T-helper 1 cell (primary cell): ENCODE measurements at regions not wholly inside any gene's neighbourhood (a gene's known extent, or its start where the extent isn't known, plus 50 kb on each side); places are given as distances from the start of the nearest gene placed in this dataset.
"Not testable (repeated sequence)": the region's sequence is repeated elsewhere in the genome, so short reads cannot be mapped to it uniquely, and the experiment has no call there.

Experiments
- DNase-seq, 5 donors: peaks; one replicate each; pipeline ENCODE4 v3.0.0-alpha.2; 2012 to 2020

DNA sequence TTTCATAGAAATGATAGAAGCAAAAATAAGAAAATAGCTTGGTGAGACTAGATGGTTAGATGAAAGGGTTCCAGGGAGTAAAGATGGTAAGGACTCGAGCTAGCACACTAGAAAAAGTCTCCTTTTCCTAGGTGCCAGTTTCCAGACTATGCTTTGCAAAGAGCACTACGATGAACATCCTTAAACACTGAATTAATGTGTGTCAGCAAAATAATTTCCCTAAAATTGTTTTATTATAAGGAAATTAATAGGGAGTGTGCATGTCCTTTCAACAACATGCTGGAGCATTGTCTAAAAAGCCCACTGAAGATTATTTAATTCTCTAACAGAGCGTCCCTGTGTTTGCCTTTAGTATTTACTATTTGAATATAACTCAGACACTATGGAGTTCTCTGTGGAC lies 107.4 kb upstream of the NDUFV2 start:
- DNase-seq, result no peak

DNA sequence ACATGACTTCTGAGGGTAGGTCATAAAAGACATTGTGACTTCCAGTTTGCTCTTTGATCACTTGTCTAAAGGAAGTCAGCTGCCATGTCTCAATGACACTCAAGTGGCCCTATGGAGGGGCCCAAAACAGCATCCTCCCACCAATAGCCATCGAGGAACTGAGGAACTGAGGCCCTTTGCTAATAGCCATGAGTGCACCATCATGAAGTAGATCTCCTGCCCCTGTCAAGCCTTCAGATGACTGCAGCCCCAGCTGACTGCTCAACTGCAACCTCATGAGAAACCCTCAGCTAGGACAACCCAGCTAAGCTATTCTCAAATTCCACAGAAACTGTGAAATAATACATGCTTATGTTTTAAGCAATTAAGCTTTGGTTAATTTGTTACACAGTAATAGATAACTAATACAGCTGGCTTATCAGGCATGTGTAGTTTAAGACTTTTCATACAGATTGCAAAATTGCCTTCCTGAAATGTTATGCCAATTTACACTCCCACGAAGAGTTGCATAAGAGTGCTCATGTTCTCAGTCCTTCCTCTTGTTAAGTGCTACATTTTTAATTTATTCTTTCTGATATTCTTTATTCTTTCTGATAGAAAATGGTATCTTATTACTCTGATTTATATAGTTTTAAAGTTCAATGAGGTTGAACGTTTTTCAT lies 105.6 kb upstream of the NDUFV2 start:
- DNase-seq, result no peak

DNA sequence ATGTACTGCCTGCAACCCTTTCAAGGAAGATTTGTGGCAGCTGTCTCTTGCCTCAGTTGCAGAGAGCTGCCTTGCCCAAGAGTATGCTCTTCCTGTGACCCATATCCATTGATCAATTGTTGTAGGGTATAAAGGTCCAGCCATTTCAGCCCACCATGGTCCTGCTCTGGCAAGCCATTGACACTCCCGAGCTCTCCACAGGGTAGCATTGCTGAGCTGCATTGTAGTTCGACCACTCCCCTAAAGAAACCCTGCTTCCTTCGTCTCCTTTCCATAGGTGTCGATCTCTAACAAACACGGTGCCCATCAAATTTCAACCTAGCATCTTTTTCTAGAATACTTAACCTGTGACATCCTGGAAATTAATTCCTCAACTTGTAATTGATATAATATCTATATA lies 104.9 kb upstream of the NDUFV2 start:
- DNase-seq, result no peak

DNA sequence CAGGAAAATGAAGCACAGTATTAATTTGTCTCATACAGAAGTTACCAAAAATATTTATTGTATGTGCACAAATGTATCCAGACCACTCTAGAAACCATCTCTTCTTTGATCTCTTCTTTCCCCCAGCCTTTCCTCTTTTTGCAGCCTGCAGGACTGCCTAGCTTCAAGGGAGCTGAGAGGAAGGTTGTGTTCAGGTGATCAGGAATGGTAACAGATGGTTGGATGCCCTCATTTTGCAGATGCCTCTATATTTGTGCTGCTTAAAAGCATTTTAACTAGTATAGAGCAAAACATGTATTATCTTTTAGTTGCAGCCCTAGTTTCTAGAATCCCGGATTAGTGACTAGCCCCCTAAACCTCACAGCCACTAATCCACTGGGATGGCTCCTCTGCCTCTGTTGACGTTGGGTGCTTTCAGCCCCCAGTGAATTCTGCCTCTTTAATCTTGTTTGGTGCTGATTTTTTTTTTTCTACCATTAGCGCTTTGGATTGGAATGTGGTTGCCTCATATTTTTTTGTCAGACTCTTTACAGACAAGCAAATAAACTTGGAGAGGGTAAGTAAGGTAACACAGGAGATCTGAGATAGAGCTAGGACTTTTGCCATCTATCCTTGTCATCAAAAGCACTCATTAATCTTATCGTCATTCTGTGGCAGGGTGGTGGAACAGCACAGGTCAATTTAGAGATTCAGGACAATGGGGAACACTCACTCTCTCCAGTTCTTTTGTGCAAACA lies 103.8 kb upstream of the NDUFV2 start:
- DNase-seq, result no peak

DNA sequence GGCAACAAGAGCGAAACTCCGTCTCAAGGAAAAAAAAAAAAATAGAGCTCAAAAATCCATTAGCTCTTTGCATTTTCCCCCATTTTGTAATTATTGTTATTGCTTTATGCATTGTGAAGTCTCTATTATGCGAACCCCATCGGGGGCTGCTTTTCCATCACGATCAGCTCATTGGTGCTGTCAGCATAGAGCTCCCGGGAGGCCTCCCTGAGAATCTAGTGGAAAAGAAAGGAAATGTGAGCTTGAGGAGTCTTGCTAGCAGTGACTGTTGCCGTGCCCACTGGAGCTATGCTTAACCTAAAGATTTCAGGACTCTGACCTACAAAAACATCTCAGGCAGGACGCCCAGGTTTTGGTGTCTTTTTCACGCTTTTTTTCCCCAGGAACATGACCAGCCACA lies 102.6 kb upstream of the NDUFV2 start:
- DNase-seq, result no peak

DNA sequence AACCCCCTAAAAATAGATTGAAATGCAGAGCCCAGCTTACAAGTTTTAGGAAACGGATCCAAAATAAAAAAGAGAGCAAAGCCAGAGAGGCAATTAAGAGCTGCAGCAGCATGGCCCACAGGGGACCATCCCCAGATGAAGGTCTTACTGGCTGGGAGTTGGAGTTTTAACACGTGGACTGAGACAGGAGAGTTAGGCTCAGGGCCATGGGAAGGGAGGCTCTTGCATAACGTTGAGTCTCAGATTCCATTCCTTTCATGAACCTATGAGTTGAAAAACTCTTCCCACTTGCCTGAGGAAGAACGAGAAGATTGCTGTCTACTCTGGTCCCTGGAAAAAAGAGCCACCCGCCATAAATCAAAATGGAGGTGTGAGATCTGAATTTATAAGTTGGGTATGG lies 101.8 kb upstream of the NDUFV2 start:
- DNase-seq, result no peak

DNA sequence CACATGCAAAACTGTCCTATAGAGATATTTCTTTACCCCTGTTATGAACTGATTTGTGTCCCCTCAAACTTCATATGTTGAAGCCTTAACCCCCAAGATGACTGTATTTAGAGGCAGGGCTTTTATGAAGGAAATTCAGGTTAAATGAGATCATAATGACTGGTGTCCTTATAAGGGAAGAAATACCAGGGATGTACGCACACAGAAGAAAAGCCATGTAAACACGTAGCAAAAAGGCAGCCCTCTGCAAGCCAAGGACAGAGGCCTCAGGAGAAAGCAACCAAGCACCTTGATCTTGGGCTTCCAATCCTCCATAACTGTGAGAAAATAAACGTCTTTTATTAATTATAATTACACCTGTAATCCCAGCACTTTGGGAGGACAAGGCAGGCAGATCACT lies 101.3 kb upstream of the NDUFV2 start:
- no peak for DNase-seq

DNA sequence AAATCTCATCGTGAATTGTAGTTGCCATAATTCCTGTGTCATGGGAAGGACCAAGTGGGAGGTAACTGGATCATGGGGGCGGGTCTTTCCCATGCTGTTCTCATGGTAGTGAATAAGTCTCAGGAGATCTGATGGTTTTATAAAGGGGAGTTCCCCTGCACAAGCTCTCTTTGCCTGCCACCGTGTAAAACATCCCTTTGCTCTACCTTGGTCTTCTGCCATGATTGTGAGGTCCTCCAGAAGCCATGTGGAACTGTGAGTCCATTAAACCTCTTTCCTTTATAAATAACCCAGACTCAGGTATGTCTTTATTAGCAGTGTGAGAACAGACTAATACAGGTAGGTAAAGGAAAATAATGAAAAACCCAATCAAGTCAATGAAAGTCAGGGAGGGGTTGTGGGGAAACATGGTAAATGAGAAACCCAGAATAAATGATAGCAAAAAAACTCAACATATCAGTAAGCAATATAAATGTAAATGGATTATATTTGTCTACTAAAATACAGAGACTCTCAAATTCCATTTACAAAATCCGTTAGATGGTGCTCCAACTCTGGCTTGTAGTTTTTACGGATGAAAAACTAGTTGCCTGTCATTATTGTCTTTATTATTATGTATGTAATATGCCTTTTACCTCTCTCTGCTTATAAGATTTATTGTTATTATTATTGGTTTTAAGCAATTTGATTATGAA lies 98.9 kb upstream of the NDUFV2 start:
- no peak for DNase-seq

DNA sequence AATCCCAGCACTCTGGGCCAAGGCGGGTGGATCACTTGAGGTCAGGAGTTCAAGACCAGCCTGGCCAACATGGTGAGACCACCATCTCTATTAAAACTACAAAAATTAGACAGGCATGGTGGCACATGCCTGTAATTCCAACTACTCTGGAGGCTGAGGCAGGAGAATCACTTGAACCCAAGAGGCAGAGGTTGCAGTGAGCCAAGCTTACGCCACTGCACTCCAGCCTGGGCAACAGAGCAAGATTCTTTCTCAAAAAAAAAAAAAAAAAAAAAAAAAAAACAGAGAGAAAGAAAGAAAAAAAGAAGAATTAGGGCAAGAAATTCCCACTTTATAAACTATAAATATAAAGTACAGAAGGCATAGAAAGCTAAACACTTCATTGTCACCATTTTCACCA lies 98.2 kb upstream of the NDUFV2 start:
- not testable (repeated sequence) for DNase-seq

DNA sequence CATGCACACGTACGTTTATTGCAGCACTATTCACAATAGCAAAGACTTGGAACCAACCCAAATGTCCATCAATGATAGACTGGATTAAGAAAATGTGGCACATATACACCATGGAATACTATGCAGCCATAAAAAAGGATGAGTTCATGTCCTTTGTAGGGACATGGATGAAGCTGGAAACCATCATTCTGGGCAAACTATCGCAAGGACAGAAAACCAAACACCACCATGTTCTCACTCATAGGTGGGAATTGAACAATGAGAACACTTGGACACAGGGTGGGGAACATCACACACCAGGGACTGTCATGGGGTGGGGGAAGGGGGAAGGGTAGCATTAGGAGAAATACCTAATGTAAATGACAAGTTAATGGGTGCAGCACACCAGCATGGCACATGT lies 94.8 kb upstream of the NDUFV2 start:
- DNase-seq, result not testable (repeated sequence)

DNA sequence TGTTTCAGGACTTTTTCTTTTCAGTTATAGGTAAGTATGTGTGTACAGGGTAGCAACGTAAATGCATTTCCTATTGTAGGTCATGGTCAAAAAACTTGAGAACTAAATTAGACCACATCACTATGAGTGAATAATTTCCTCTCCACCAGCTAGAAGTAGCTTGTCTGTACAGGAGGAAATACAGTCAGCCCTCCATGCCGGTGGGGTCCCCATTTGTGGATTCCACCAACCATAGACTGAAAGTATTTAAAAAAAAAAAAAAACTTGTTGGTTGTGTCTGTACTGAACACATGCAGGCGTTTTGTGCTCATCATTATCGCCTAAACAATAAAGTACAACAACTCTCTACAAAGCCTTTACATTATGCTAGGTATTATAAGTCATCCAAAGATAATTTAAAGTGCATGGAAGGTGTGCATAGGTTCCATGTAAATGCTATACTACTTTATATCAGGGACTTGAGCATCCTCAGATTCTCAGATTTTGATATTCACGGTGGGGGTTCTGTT lies 94.2 kb upstream of the NDUFV2 start:
- DNase-seq, result no peak

DNA sequence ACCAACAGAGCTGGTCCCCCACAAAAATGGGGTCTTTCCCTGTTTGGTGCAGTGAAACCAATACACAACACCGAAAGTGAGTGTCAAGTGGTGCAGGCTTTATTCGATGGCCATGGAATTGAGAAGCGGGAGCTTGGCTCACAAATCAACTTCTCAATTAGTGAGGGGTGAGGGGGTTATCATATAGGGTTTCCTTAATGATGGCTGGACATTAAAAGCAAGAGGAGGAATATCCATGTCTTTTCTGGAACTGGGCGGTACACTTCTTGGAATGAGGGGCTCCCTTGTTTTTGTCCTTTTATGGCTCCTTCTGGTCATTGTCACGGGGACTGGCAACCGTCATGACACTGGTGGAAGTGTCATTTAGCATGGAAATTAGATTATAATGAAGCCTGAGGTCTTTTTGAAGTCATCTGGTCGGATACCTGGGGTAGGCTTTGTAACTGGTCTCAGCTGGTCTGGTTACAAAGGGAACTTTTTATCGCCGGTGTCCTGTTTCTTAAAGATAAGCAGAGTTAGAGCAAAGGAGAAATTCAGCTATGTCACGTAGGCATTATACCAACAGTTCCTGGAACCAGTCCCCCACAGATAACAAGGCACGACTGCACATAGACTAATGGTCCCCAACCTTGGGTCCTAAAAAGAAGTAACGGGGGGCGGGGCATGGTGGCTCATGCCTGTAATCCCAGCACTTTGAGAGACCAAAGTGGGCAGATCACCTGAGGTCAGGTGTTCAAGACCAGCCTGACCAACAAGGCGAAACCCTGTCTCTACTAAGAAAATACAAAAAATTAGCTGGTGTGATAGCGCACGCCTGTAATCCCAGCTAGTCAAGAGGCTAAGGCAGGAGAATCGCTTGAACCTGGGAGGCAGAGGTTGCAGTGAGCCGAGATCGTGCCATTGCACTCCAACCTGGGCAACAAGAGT lies 93.5 kb upstream of the NDUFV2 start:
- DNase-seq, result no peak

DNA sequence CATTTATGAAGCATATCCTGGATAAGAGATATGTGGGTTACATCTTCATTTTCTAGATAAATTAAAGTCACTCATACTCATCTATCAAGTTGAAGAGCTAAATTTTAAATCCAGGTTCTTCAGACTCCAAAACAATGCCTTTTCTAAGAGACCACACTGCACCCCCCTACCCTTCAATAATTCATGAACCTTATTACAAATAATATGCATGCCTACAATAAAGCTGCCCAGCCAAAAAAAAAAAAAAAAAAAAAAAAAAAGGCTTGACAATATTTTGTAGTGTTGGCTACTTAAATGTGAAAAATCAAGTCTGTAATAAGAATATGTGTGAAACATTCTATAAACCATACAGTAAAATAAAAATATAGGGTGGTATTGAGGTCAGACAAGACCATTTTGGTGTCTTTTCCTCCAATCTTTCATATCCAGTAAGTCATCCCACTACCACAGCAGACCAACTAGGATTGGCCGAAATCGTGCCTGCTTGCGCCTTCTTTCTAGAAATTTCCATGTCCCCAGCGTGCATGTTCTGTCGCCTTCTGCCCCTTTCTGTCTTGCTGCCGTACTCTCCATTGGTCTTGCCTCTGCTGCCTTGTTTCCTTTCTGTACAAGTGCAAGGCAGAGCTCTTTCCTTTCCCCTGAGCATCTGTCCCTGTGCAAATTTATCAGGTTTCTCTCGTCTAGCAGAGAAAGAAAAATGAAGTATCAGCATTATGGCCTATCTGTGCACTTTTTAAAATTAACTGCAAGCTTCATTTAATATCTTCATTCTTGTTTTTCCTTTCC lies 92.6 kb upstream of the NDUFV2 start:
- no peak for DNase-seq

DNA sequence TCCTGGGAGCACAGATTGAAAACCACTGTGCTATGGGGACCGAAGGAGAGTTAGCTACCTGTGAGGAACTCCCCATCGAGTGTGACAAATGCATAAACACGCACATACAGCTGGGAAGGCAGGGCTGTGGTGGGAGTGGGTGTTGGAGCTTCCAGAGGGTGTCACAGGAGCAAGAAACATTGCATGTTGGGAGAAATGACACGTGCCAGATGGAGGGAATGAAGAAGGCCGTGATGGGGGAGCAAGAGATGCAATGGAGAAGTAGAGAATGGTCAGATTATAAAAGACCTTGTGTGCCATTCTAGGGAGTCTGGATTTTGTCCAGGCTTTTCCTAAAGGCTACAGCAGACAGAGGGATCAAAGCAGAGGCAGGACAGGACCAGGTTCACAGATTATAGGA lies 91.1 kb upstream of the NDUFV2 start:
- no peak for DNase-seq

DNA sequence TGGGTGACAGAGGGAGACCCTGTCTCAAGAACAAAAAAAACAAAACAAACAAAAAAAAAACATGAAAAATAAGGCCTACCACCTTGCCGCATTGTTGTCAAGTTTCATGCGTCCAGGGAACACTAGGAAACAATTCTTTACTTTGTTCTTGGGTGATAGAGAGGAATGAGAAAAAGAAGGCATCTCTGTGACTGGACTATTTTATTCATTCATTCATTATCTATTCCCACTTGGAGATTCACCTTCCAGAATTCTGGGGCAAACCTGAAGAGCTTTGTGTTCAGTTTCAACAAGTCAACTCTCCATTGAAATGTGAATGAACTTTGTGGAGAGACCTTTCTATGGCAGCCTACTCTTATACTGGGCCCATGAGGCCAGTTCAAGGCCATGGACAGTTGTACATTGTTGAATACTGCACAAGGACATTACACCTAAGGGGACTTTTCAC lies 88.5 kb upstream of the NDUFV2 start:
- DNase-seq, result no peak

DNA sequence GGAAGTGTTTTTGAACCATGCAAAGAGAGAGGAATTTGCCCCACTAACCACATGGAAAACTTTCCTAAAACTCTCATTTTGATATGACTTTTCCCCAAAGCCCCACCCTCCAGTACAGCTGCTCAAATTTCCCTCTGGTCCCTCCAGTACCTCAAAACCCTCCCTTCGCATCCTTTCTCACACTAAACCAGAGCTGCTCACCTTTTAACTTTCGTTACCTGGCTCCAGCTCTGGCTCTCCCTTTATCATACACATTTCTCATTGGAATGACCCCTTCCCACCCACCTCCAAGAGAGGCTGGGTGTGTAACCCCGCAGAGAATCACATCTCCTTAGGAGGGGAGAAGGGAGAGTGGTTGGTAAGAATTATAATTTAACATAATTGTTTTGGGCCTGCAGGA lies 86.8 kb upstream of the NDUFV2 start:
- no peak for DNase-seq

DNA sequence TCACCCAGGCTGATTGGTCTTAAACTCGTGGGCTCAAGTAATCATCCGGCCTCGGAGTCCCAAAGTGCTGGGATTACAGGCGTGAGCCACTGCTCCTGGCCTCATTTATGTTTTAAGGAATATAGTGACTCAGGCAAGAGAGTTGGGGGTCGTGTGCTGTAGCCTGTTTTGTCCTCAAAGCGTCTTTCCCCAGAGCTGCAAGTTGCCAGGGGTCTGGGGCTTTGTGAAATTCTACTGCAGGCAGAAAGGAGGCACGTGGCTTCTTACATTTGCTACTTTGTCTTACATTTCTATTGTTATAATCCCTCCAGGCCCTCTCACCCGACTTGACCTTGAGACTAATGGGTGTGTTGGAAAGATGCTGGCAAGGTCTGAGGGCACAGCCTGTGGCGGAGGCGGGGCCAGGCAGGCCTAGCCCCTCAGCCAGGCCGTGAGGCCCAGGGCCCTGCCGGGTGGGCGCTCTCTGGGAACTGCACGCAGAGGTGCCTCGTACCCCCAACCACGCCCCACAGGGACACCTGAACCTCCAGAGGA lies 85.8 kb upstream of the NDUFV2 start:
- DNase-seq, result no peak

DNA sequence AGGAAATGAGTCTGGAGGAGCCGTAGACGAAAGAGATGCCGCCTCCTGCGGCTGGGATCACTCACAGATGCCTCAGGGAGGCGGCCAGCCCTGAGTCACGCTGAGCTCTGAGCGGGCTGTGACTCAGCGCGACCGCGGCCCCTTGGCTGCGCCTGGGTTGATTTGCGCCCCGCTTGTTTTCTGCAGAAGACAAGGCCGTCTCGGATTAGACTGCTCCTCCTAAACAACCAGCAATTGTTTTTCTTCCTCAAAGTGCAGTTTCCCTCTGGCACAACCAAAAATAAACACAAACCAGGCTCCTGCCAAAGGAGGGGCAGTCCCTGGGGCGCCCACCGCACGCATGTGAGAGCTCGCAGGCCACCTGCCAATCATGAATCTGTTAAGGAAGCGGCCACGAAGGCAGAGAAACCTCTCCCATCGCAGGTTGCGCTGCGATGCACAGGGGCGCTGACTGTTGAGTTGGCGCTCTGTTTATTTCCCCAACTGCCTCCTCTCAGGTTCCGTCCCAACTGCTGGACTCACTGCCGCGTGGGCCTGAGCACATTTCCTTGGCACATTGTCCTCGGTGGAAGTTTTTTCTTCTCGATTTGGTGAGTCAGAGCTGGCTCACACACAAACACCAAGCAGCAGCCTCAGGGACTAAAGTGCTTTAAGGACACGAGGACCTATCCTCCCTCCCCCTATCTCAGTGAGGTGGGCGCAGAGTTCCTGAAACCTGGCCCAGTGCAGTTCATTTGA lies 85.2 kb upstream of the NDUFV2 start:
- DNase-seq, result peak in 1 of 5 donors; percentile 70

DNA sequence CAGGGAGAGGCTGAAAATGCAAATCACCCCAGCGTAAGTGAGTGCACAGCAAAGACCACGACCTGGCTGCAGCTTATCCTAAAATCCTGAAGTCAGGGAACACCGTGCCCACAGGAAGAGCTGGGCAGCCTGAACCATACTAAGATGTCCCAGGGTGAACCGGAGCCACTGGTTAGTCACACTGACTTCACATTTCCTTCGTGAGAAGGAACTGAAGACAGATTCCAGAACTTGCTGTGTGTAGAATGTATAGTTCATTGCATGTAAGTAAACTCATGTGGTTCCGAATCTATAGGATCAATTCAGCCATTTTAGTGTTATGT lies 84.6 kb upstream of the NDUFV2 start:
- DNase-seq, result no peak

DNA sequence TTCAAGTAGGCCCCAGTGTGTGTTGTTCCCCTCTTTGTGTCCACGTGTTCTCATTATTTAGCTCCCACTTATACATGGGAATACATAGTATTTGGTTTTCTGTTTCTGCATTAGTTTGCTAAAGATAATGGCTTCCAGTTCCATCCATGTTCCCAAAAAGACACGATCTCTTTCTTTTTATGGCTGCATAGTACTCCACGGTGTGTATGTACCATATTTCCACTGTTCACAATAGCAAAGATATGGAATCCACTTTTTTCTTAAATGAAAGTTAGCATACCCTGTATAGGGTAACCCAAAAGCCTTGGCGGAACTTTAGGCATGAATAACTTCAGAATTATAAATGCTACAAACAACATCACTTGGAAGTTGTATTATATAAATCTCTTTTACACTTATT lies 83.4 kb upstream of the NDUFV2 start:
- no peak for DNase-seq

DNA sequence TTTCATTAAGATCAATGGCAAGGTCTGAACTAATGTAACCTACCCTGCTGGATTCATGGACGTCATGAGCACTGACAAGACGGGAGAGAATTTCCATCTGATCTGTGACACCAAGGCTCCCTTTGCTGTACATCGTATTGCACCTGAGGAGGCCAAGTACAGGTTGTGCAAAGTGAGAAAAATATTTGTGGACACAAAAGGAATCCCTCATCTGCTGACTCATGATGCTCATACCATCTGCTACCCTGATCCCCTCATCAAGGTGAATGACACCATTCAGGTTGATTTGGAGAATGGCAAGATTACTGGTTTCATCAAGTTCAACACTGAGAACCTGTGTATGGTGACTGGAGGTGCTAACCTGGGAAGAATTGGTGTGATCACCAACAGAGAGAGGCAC lies 82.3 kb upstream of the NDUFV2 start:
- DNase-seq, result no peak
